GM12874 (cell line): ENCODE measurements at regions not wholly inside any gene's neighbourhood (a gene's known extent, or its start where the extent isn't known, plus 50 kb on each side); places are given as distances from the start of the nearest gene placed in this dataset.

Experiments used
- CTCF ChIP-seq: IDR thresholded peaks from 2 replicates; pipeline ENCODE4 v1.5.1; 2011; ENCODE audit warnings: low read depth, mild to moderate bottlenecking, control low read depth, low read length, moderate library complexity; ENCODE audit not compliant: insufficient read depth

- no peak for TF ChIP-seq CTCF
Observed at GRCh38 chr10:8463853-8464252, 409.4 kb downstream of the GATA3 start.

DNA sequence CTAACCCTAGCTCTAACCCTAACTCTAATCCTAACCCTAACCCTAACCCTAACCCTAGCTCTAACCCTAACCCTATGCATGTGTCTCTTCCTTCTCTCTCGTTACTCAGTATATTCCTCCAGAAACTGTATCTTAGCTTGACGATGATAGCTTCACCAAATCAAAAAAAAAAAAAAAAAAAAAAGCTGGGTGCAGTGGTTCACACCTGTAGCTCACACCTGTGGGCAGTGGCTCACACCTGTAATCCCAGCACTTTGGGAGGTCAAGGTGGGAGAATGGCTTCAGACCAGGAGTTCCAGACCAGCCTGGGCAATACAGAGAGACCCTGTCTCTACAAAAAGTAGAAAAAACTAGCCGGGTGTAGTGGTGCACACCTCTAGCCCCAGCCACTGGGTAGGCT, 414.0 kb downstream of the GATA3 start:
- no peak for TF ChIP-seq CTCF

DNA sequence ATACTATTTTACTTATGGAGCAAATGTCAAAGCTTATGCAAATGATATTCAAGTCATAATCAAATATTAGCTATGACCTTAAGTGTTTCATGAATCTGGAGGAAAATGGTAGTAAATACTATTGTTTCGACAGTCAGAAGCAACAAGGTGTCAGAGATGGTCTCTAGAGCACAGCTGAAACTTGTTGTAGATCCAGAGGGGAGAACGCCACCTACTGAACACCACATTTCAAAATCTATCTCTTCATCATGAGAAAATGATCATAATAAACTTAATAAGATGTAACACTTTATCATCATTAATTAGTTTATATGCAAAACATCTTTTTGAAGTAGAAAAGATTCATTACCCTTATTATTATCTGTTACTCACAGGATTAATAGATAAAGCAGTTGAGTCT, 418.7 kb downstream of the GATA3 start:
- no peak for TF ChIP-seq CTCF

DNA sequence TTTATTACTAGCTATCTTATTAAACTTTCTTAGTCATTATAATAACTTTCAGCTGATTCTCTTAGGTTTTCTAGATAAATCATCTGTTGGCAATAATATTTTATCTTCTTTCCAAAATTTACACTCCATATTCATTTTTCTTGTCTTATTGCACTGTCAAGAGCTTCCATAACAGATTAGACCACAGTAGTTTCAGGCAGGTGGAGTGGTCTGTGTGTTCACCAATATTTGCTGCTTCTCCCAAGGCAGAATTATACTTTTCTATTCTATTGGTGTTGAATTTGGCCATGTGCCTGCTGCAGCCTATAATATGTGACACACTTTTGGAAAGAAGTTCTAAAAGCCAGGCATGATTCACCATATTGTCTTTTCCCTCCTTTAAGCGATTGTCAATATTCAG, 422.8 kb downstream of the GATA3 start:
- TF ChIP-seq CTCF = no peak

GRCh38 chr10:8481718-8482504, 427.4 kb downstream of the GATA3 start:
- no peak for TF ChIP-seq CTCF

DNA sequence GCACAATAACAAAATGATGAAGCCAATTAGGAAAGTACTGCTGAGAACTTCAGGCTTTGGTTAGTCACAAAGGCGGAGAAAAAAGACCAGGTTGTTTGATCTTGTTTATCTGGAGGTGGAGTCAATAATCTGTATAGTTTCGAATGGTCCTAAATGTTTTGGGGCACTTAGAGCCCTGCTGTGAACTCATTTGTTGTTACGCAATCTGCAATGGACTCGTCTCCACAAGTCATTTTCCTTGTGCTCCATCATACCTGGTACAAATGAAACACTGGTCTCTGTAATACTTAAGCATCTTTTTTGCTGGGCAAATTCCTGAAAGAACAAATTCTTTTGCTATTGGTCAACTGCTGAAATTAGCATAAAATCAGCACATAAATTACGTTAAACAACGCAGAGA, 430.5 kb downstream of the GATA3 start:
- TF ChIP-seq CTCF = no peak

- TF ChIP-seq CTCF = no peak
Observed at GRCh38 chr10:8487346-8487745, 432.9 kb downstream of the GATA3 start.
